PFSK-1 (cell line): ENCODE measurements at regions not wholly inside any gene's neighbourhood (a gene's known extent, or its start where the extent isn't known, plus 50 kb on each side); places are given as distances from the start of the nearest gene placed in this dataset.

Source experiments
- REST ChIP-seq, 2 experiments: IDR thresholded peaks; 2 replicates each; pipeline versions ENCODE4 v1.6.1 to v1.8.0; 2011 to 2012; ENCODE audit warnings: low read depth in 2 of 2, low read length in 2 of 2, control low read depth in 1 of 2, inconsistent platforms in 1 of 2, mild to moderate bottlenecking in 1 of 2, moderate library complexity in 1 of 2; ENCODE audit not compliant: insufficient read depth in 1 of 2
- SIN3A ChIP-seq: IDR thresholded peaks from 2 replicates; pipeline ENCODE4 v1.6.1; 2012; ENCODE audit warnings: mild to moderate bottlenecking, low read length, moderate library complexity, borderline replicate concordance; ENCODE audit not compliant: insufficient read depth

- no peak for TF ChIP-seq REST (IDR thresholded peaks at IDR 0.05; ENCODE audit: insufficient read depth in 1 of 2, low read depth in 2 of 2, low read length in 2 of 2)
- TF ChIP-seq SIN3A: no peak
These were observed 151.8 kb upstream of the HEY2 start for GRCh38 chr6:125597411-125598253.
